ENCODE measurements at regions not wholly inside any gene's neighbourhood (a gene's known extent, or its start where the extent isn't known, plus 50 kb on each side); places are given as distances from the start of the nearest gene placed in this dataset.

DNA sequence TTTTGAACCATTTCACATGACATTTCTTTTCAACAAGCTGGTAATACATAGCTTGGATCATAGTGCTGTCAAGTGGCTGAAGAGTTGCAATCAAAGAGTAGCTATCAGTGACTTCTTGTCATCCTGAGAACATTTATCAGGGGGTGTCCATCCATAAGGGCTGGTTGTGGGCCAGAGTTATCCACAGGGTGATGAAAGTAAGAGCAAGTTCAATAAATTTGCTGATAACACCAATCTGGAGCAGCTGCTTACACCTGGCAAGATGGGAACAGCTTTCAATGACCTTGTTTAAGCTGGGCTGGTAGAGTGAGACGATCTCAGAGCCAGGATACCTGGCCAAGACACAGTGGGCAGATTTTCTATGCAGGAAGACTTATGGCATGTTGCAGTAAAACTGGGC, 96.3 kb upstream of the IMMP2L start:
- TF ChIP-seq, protein P1, sequence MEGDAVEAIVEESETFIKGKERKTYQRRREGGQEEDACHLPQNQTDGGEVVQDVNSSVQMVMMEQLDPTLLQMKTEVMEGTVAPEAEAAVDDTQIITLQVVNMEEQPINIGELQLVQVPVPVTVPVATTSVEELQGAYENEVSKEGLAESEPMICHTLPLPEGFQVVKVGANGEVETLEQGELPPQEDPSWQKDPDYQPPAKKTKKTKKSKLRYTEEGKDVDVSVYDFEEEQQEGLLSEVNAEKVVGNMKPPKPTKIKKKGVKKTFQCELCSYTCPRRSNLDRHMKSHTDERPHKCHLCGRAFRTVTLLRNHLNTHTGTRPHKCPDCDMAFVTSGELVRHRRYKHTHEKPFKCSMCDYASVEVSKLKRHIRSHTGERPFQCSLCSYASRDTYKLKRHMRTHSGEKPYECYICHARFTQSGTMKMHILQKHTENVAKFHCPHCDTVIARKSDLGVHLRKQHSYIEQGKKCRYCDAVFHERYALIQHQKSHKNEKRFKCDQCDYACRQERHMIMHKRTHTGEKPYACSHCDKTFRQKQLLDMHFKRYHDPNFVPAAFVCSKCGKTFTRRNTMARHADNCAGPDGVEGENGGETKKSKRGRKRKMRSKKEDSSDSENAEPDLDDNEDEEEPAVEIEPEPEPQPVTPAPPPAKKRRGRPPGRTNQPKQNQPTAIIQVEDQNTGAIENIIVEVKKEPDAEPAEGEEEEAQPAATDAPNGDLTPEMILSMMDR (conservative IDR thresholded peaks at IDR 0.05; ENCODE audit: low read depth, low read length), result no peak
- TF ChIP-seq EZH2 (IDR thresholded peaks at IDR 0.05; ENCODE audit: low read length, unreplicated experiment) (no peak), EZH2phosphoT487 (IDR thresholded peaks at IDR 0.05; ENCODE audit: borderline replicate concordance, low read length) (no peak)
- Histone ChIP-seq H3K9ac (ENCODE audit: low read length) (no peak overlapping the region), H3K79me2 (ENCODE audit: low read length) (no peaks in the 10 kb centered on the region), H3K36me3 (ENCODE audit: low read depth, low read length) (no peaks in the 10 kb centered on the region), H3K27me3 (ENCODE audit: low read length) (no peaks in the 10 kb centered on the region), H3K9me3 (ENCODE audit: low read length) (no peaks in the 10 kb centered on the region), H2AFZ (ENCODE audit: low read length) (no peak overlapping the region), H3F3A (ENCODE audit: low read length, unreplicated experiment) (no peaks in the 10 kb centered on the region), H3K9me2 (replicated peaks; ENCODE audit: low read length) (0 out of 2 replicates have a peak, but pooled peaks cover 2% of the 10 kb centered on the region), H3K4me3 (ENCODE audit: low read length) (no peak overlapping the region), H3K4me1 (ENCODE audit: insufficient read depth, low read length) (no peaks in the 10 kb centered on the region), H3K27ac (ENCODE audit: low read length) (no peak overlapping the region), H3K4me2 (ENCODE audit: low read length) (no peak overlapping the region), H4K20me1 (ENCODE audit: low read length) (no peaks in the 10 kb centered on the region)
- intact Hi-C loops (cut with micrococcal nuclease), result no loop called here
- DNase-seq (no peak), ATAC-seq (no peak)
- no TSS peak for BruUV-seq (replicated peaks)
- ChIA-PET CTCF (no interaction called here), POLR2A (ENCODE audit: unreplicated experiment) (no interaction called here)

DNA sequence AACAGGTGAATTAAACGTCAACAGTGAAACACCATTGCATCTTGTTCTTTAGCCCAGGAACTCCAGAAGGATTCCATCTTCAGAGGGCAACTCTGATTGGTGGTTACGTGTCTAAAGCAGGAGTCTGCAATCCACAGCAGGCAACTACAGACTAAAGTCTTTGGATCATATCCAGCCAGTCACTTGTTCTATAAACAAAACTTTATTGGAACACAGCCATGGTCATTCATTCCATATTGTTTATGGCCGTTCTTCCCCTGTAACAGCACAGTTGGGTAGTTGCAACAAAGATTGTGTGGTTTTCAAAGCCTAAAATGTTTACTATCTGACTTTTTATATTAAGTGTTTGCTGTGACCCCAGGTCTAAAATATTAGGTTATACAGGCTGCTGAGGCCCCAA, 94.7 kb upstream of the IMMP2L start:
- Histone ChIP-seq H3K4me1 (ENCODE audit: insufficient read depth, low read length) (no peaks in the 10 kb centered on the region), H3K27ac (ENCODE audit: low read length) (no peak overlapping the region), H3K36me3 (ENCODE audit: low read depth, low read length) (no peaks in the 10 kb centered on the region), H3K9me3 (ENCODE audit: low read length) (no peaks in the 10 kb centered on the region), H3K27me3 (ENCODE audit: low read length) (no peaks in the 10 kb centered on the region), H3K4me2 (ENCODE audit: low read length) (no peak overlapping the region), H3K79me2 (ENCODE audit: low read length) (no peaks in the 10 kb centered on the region), H3K9ac (ENCODE audit: low read length) (no peak overlapping the region), H4K20me1 (ENCODE audit: low read length) (no peaks in the 10 kb centered on the region), H2AFZ (ENCODE audit: low read length) (no peak overlapping the region), H3K9me2 (replicated peaks; ENCODE audit: low read length) (0 out of 2 replicates have a peak, but pooled peaks cover 2% of the 10 kb centered on the region), H3F3A (ENCODE audit: low read length, unreplicated experiment) (no peaks in the 10 kb centered on the region), H3K4me3 (ENCODE audit: low read length) (no peak overlapping the region)
- TF ChIP-seq EZH2phosphoT487 (IDR thresholded peaks at IDR 0.05; ENCODE audit: borderline replicate concordance, low read length), result no peak
- no peak for TF ChIP-seq EZH2 (IDR thresholded peaks at IDR 0.05; ENCODE audit: low read length, unreplicated experiment)
- TF ChIP-seq, protein P1 (conservative IDR thresholded peaks at IDR 0.05; ENCODE audit: low read depth, low read length), result no peak
- ATAC-seq (no peak), DNase-seq (no peak)
- ChIA-PET CTCF (no interaction called here), POLR2A (ENCODE audit: unreplicated experiment) (no interaction called here)
- intact Hi-C loops (cut with micrococcal nuclease), result no loop called here
- no TSS peak for BruUV-seq (replicated peaks)

DNA sequence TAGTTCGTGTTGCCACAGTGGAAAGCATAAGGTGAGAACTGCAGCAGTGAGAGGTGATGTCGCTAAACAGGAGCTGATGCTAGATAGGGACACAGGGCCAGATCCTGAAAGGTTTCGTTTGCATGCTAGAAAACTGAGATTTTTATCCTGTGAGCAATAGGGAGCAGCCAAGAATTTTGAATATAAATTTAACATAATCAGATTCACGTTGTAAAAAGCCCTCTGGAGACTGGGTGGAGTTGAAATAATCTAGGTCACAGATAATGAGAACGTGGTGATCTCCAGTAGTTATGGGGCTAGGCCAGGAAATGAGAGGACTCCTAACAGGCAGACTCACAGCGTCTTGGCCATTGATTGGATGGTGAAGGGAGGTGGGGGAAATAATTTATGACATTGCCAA, 92.1 kb upstream of the IMMP2L start:
- ChIA-PET POLR2A (ENCODE audit: unreplicated experiment) (no interaction called here), CTCF (no interaction called here)
- Histone ChIP-seq H3K4me2 (ENCODE audit: low read length) (no peak overlapping the region), H4K20me1 (ENCODE audit: low read length) (no peaks in the 10 kb centered on the region), H3K4me3 (ENCODE audit: low read length) (no peak overlapping the region), H3K9ac (ENCODE audit: low read length) (no peak overlapping the region), H3F3A (ENCODE audit: low read length, unreplicated experiment) (no peaks in the 10 kb centered on the region), H3K27me3 (ENCODE audit: low read length) (no peaks in the 10 kb centered on the region), H3K36me3 (ENCODE audit: low read depth, low read length) (no peaks in the 10 kb centered on the region), H3K79me2 (ENCODE audit: low read length) (no peaks in the 10 kb centered on the region), H3K9me2 (replicated peaks; ENCODE audit: low read length) (0 out of 2 replicates have a peak, but pooled peaks cover 1% of the 10 kb centered on the region), H3K9me3 (ENCODE audit: low read length) (no peaks in the 10 kb centered on the region), H3K4me1 (ENCODE audit: insufficient read depth, low read length) (peaks cover 11% of the 10 kb centered on the region), H2AFZ (ENCODE audit: low read length) (no peak overlapping the region), H3K27ac (ENCODE audit: low read length) (no peak overlapping the region)
- BruUV-seq (replicated peaks), result no TSS peak
- DNase-seq (no peak), ATAC-seq (no peak)
- no peak for TF ChIP-seq EZH2 (IDR thresholded peaks at IDR 0.05; ENCODE audit: low read length, unreplicated experiment)
- TF ChIP-seq, protein P1 (conservative IDR thresholded peaks at IDR 0.05; ENCODE audit: low read depth, low read length), result no peak
- TF ChIP-seq EZH2phosphoT487 (IDR thresholded peaks at IDR 0.05; ENCODE audit: borderline replicate concordance, low read length), result no peak
- intact Hi-C loops (cut with micrococcal nuclease), result loop anchor here (5.0 kb wide), 1 partner anchor 157 kb away; no protein-coding TSS in a partner anchor

All from PC-3 (cell line).